ENCODE measurements at regions not wholly inside any gene's neighbourhood (a gene's known extent, or its start where the extent isn't known, plus 50 kb on each side); places are given as distances from the start of the nearest gene placed in this dataset.

GRCh38 chrX:84729408-84729807, 227.2 kb upstream of the HDX start:
- TF ChIP-seq CTCF (IDR thresholded peaks at IDR 0.05) (no peak), NR1H2 (CRISPR knock-in tag; IDR thresholded peaks at IDR 0.05) (no peak), GABPB1 (CRISPR knock-in tag; IDR thresholded peaks at IDR 0.05) (no peak), NFYB (CRISPR knock-in tag; conservative IDR thresholded peaks at IDR 0.05; ENCODE audit: low read depth) (no peak), CREB1 (CRISPR knock-in tag; IDR thresholded peaks at IDR 0.05) (no peak), MLX (CRISPR knock-in tag; IDR thresholded peaks at IDR 0.05) (no peak), USF2 (CRISPR knock-in tag; IDR thresholded peaks at IDR 0.05) (no peak), STAT6 (CRISPR knock-in tag; conservative IDR thresholded peaks at IDR 0.05; ENCODE audit: low read depth) (no peak), SP1 (CRISPR knock-in tag; conservative IDR thresholded peaks at IDR 0.05) (no peak), ZNF138 (CRISPR knock-in tag; conservative IDR thresholded peaks at IDR 0.05) (no peak), ZNF121 (CRISPR knock-in tag; IDR thresholded peaks at IDR 0.05) (no peak), SMAD3 (CRISPR knock-in tag; IDR thresholded peaks at IDR 0.05; ENCODE audit: borderline replicate concordance) (no peak), ATF2 (CRISPR knock-in tag; IDR thresholded peaks at IDR 0.05; ENCODE audit: borderline replicate concordance, low read depth) (no peak), ZNF263 (CRISPR knock-in tag; IDR thresholded peaks at IDR 0.05; ENCODE audit: low read depth) (no peak)
